Kidney epithelial cell (primary cell): ENCODE measurements at regions not wholly inside any gene's neighbourhood (a gene's known extent, or its start where the extent isn't known, plus 50 kb on each side); places are given as distances from the start of the nearest gene placed in this dataset.

Experiments
- DNase-seq: peaks from one replicate; pipeline ENCODE4 v3.0.0-alpha.2; 2010; ENCODE audit warnings: low read depth
- H3K27me3 ChIP-seq: 2 replicates; pipeline ENCODE4 v1.6.0; 2011; ENCODE audit warnings: low read length; ENCODE audit not compliant: control insufficient read depth, insufficient read depth
- H3K36me3 ChIP-seq: 2 replicates; pipeline ENCODE4 v1.5.1; 2011; ENCODE audit warnings: low read length; ENCODE audit not compliant: control insufficient read depth, insufficient read depth
- H3K4me3 ChIP-seq: 2 replicates; pipeline ENCODE4 v1.5.1; 2011; ENCODE audit warnings: low read depth, mild to moderate bottlenecking, control low read depth, low read length
- TF ChIP-seq, protein P1 (sequence below): IDR thresholded peaks from 2 replicates; pipeline ENCODE4 v1.5.1; 2011; ENCODE audit warnings: mild to moderate bottlenecking, moderate library complexity, low read length, control low read depth, inconsistent platforms; ENCODE audit not compliant: insufficient read depth, poor library complexity, severe bottlenecking

GRCh38 chr3:147471741-147472140 lies 62.6 kb downstream of the ZIC1 start:
- Histone ChIP-seq H3K27me3 (no peaks in the 10 kb centered on the region), H3K36me3 (no peaks in the 10 kb centered on the region), H3K4me3 (no peak overlapping the region)
- DNase-seq = no peak
- TF ChIP-seq, protein P1, sequence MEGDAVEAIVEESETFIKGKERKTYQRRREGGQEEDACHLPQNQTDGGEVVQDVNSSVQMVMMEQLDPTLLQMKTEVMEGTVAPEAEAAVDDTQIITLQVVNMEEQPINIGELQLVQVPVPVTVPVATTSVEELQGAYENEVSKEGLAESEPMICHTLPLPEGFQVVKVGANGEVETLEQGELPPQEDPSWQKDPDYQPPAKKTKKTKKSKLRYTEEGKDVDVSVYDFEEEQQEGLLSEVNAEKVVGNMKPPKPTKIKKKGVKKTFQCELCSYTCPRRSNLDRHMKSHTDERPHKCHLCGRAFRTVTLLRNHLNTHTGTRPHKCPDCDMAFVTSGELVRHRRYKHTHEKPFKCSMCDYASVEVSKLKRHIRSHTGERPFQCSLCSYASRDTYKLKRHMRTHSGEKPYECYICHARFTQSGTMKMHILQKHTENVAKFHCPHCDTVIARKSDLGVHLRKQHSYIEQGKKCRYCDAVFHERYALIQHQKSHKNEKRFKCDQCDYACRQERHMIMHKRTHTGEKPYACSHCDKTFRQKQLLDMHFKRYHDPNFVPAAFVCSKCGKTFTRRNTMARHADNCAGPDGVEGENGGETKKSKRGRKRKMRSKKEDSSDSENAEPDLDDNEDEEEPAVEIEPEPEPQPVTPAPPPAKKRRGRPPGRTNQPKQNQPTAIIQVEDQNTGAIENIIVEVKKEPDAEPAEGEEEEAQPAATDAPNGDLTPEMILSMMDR = no peak

GRCh38 chr3:147472846-147473245 lies 63.7 kb downstream of the ZIC1 start:
- DNase-seq = no peak
- Histone ChIP-seq H3K4me3 (no peak overlapping the region), H3K27me3 (no peaks in the 10 kb centered on the region), H3K36me3 (no peaks in the 10 kb centered on the region)
- TF ChIP-seq, protein P1 = no peak

- TF ChIP-seq, protein P1 = no peak
These were observed 74.0 kb downstream of the ZIC1 start for GRCh38 chr3:147483145-147483544.

DNA sequence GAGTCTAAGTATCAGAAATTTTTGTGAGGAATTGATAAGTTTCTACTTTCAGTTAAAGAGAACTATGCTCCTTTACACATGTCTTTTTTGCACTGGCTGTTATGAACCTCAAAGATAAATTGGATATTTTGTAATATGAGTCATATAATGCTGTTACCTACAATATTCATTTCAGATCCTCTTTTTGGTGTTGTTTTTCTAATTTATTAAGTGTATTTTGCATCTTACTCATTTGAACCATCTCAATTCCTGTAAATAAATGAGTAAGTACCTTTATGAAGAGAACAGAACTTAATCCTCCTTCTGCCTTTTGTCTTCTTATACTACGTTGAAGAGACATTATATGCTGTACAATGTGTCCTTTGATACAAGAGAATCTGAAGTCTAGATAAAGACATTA lies 74.4 kb downstream of the ZIC1 start:
- no peak for DNase-seq
- TF ChIP-seq, protein P1 = no peak
- H3K36me3 ChIP-seq = no peaks in the 10 kb centered on the region
- no peaks in the 10 kb centered on the region for H3K27me3 ChIP-seq
- H3K4me3 ChIP-seq = no peak overlapping the region

More at GRCh38 chr3:147483145-147483544, 74.0 kb downstream of the ZIC1 start:
- Histone ChIP-seq H3K27me3 (no peaks in the 10 kb centered on the region), H3K36me3 (no peaks in the 10 kb centered on the region), H3K4me3 (no peak overlapping the region)
- no peak for DNase-seq

DNA sequence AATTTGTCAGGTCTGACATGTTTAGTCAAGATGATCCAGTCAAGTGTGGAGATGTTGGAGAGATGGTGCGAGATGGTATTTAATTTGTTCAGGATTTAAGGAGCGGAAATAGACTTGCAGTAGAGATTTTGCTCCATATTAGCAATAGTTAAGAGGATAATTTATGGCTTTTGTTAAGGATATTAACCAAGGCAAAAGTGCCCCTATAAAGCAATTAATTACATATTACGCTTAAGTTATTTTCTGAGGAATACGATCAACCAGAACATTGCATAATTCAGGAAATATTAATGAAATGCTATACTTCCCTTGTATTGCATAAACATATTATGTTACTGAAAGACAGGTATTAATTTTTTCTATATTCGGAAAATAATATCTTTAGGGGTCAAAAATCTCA lies 83.9 kb downstream of the ZIC1 start:
- Histone ChIP-seq H3K4me3 (no peak overlapping the region), H3K27me3 (no peaks in the 10 kb centered on the region), H3K36me3 (no peaks in the 10 kb centered on the region)
- TF ChIP-seq, protein P1 = no peak
- no peak for DNase-seq

- Histone ChIP-seq H3K4me3 (no peak overlapping the region), H3K36me3 (no peaks in the 10 kb centered on the region), H3K27me3 (no peaks in the 10 kb centered on the region)
- TF ChIP-seq, protein P1 = no peak
- DNase-seq = no peak
These were observed 84.5 kb downstream of the ZIC1 start for GRCh38 chr3:147493666-147494065.
